ENCODE measurements at regions not wholly inside any gene's neighbourhood (a gene's known extent, or its start where the extent isn't known, plus 50 kb on each side); places are given as distances from the start of the nearest gene placed in this dataset.

GRCh38 chr12:28893365-28893764 lies 255.7 kb upstream of the FAR2 start:
- no peaks in the 10 kb centered on the region for H3K4me1 Mint-ChIP-seq (ENCODE audit: low read depth)

DNA sequence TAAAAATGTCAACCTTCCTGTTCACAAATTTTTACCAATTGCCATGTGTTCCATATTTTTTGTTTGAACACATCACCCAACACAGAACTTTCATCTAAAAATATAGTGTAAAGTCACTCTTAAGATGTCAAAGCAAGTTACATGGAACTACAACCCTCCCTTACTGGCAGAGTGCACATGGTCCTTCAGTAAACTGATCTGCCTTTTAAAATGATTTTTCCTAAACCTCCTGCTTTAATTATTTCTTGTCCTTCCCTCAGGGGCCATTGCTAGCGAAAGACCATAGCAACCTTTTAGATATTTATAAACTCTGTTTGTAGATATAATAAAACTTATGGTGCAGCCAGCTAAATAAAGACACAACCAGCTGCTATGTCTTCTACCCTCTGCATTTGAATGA lies 255.2 kb upstream of the FAR2 start:
- no peak for TF ChIP-seq CTCF (IDR thresholded peaks at IDR 0.05)
- Mint-ChIP-seq H3K27me3 (peaks cover 4% of the 10 kb centered on the region), H3K9me3 (no peaks in the 10 kb centered on the region), H3K4me3 (no peak overlapping the region), H3K27ac (no peak overlapping the region), H3K36me3 (ENCODE audit: low read depth) (no peaks in the 10 kb centered on the region), H3K4me1 (ENCODE audit: low read depth) (no peaks in the 10 kb centered on the region)
- POLR2A ChIA-PET, result no interaction called here
- DNase-seq (no peak), ATAC-seq (no peak)
- CTCF ChIA-PET, result no interaction called here
- intact Hi-C loops (cut with micrococcal nuclease), result no loop called here

More at GRCh38 chr12:28893365-28893764, 255.7 kb upstream of the FAR2 start:
- ChIA-PET POLR2A (no interaction called here), CTCF (no interaction called here)
- Mint-ChIP-seq H3K27ac (no peak overlapping the region), H3K4me3 (no peak overlapping the region), H3K36me3 (ENCODE audit: low read depth) (no peaks in the 10 kb centered on the region), H3K27me3 (peaks cover 4% of the 10 kb centered on the region), H3K9me3 (no peaks in the 10 kb centered on the region)
- no peak for TF ChIP-seq CTCF (IDR thresholded peaks at IDR 0.05)
- DNase-seq, result no peak
- no peak for ATAC-seq
- intact Hi-C loops (cut with micrococcal nuclease), result no loop called here

- intact Hi-C loops (cut with micrococcal nuclease), result no loop called here
- Mint-ChIP-seq H3K4me1 (ENCODE audit: low read depth) (no peaks in the 10 kb centered on the region), H3K9me3 (peaks cover 3% of the 10 kb centered on the region), H3K36me3 (ENCODE audit: low read depth) (no peaks in the 10 kb centered on the region), H3K27me3 (no peaks in the 10 kb centered on the region), H3K27ac (no peak overlapping the region), H3K4me3 (no peak overlapping the region)
- TF ChIP-seq CTCF (IDR thresholded peaks at IDR 0.05), result no peak
- POLR2A ChIA-PET, result no interaction called here
- CTCF ChIA-PET, result no interaction called here
- ATAC-seq (no peak), DNase-seq (no peak)
Observed at GRCh38 chr12:28896421-28896820, 252.7 kb upstream of the FAR2 start.

DNA sequence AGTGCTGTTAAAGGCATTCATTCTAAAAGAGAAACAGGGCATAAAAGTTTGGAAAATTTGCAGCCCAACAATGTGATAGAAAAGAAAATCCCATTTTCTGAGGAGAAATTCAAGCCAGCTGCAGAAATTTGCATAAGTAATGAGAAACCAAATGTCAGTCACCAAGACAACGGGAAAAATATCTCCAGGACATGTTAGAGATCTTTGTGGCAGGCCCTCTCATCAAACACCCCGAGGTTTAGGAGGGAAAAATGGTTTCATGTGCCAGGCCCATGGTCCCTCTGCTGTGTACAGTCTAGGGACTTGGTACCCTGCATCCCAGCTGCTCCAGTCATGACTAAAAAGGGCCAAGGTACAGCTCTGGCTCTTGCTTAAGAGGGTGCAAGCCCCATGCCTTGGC lies 251.0 kb upstream of the FAR2 start:
- DNase-seq, result no peak
- Mint-ChIP-seq H3K27ac (no peak overlapping the region), H3K4me3 (no peak overlapping the region), H3K27me3 (no peaks in the 10 kb centered on the region), H3K4me1 (ENCODE audit: low read depth) (no peaks in the 10 kb centered on the region), H3K9me3 (peaks cover 3% of the 10 kb centered on the region), H3K36me3 (ENCODE audit: low read depth) (no peaks in the 10 kb centered on the region)
- no peak for ATAC-seq
- intact Hi-C loops (cut with micrococcal nuclease), result no loop called here
- TF ChIP-seq CTCF (IDR thresholded peaks at IDR 0.05), result no peak
- CTCF ChIA-PET, result no interaction called here
- POLR2A ChIA-PET, result no interaction called here

- CTCF ChIA-PET, result no interaction called here
- intact Hi-C loops (cut with micrococcal nuclease), result no loop called here
- Mint-ChIP-seq H3K27ac (no peak overlapping the region), H3K36me3 (ENCODE audit: low read depth) (no peaks in the 10 kb centered on the region), H3K9me3 (peaks cover 3% of the 10 kb centered on the region), H3K4me1 (ENCODE audit: low read depth) (no peaks in the 10 kb centered on the region), H3K4me3 (no peak overlapping the region), H3K27me3 (no peaks in the 10 kb centered on the region)
- no peak for DNase-seq
- no peak for TF ChIP-seq CTCF (IDR thresholded peaks at IDR 0.05)
- POLR2A ChIA-PET, result no interaction called here
- no peak for ATAC-seq
Observed at GRCh38 chr12:28899951-28900350, 249.1 kb upstream of the FAR2 start.

All from activated CD8-positive, alpha-beta T cell treated with anti-CD3 and anti-CD28 coated beads for 36 hours (primary cell).